AG09319 (cell line): ENCODE measurements at regions not wholly inside any gene's neighbourhood (a gene's known extent, or its start where the extent isn't known, plus 50 kb on each side); places are given as distances from the start of the nearest gene placed in this dataset.

ENCODE experiments used
- DNase-seq: peaks from one replicate; pipeline ENCODE4 v3.0.0-alpha.2; 2010; ENCODE audit warnings: low read depth; ENCODE audit errors: extremely low read depth
- CTCF ChIP-seq: IDR thresholded peaks from 2 replicates; pipeline ENCODE4 v1.5.1; 2011; ENCODE audit warnings: low read depth, mild to moderate bottlenecking, inconsistent platforms, low read length, moderate library complexity

GRCh38 chr18:75875559-75875958, 448.1 kb upstream of the SMIM21 start:
- DNase-seq: no peak
- TF ChIP-seq CTCF: no peak

GRCh38 chr18:75874401-75875089, 447.0 kb upstream of the SMIM21 start:
- no peak for TF ChIP-seq CTCF
- DNase-seq: no peak

GRCh38 chr18:75871596-75871995, 444.1 kb upstream of the SMIM21 start:
- DNase-seq: no peak
- TF ChIP-seq CTCF: no peak

GRCh38 chr18:75869162-75869561, 441.7 kb upstream of the SMIM21 start:
- no peak for DNase-seq
- no peak for TF ChIP-seq CTCF

GRCh38 chr18:75868031-75868430, 440.5 kb upstream of the SMIM21 start:
- DNase-seq: no peak
- no peak for TF ChIP-seq CTCF

GRCh38 chr18:75865639-75866038, 438.1 kb upstream of the SMIM21 start:
- TF ChIP-seq CTCF: no peak
- no peak for DNase-seq

GRCh38 chr18:75864816-75865215, 437.3 kb upstream of the SMIM21 start:
- no peak for DNase-seq
- no peak for TF ChIP-seq CTCF
